H54 (cell line): ENCODE measurements at regions not wholly inside any gene's neighbourhood (a gene's known extent, or its start where the extent isn't known, plus 50 kb on each side); places are given as distances from the start of the nearest gene placed in this dataset.

Experiments
- DNase-seq: peaks from one replicate; pipeline ENCODE4 v3.0.0; 2011; ENCODE audit warnings: low spot score, mixed read lengths; ENCODE audit not compliant: insufficient read length
- FAIRE-seq: peaks from 3 replicates; lab custom pipeline; 2011; peaks lifted over from hg19 to GRCh38; lab: Jason Lieb, UNC
- POLR2A ChIP-seq: IDR thresholded peaks from 2 replicates; pipeline ENCODE4 v1.6.1; 2011; ENCODE audit warnings: low read depth, mild to moderate bottlenecking, low read length

DNA sequence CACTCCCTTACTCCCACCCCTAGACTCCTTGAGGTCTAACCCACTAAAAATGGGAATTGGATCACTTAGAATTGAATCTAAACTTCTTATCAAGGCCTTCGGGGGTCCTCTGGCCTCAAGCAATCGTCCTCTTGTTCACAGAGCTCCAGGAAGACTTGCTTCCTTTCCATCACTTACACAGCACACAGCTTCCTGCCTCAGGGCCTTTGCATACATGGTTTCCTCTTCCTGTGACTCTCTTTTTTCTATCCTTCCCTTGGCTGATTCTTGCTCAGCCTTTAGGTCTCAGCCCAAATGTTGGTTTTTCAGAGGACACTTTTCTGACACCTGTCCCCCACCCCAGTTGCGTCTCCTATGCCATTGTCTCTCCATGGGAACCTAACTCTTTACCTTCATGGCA is 50.0 kb upstream of the ALDH1B1 start:
- TF ChIP-seq POLR2A = no peak
- no peak for DNase-seq
- no peak for FAIRE-seq

DNA sequence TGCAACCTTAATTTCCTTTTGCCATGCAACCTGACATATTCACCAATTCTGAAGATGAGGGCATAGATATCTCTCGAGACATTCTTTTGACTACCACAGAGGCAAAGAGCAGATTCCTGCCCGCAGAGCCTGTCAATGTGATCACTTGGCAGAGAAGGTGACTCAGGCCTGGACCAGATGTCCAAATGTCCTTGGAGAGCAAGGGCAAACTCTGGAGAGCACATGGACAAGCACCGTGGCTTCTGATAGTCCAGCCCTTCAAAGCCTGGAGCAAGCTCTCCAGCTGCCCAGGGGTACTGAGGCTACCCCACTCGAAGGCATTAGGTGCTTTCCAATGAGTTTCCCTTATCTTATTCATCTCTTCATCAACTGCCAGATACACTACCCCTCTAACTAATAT is 50.4 kb upstream of the ALDH1B1 start:
- no peak for FAIRE-seq
- TF ChIP-seq POLR2A = no peak
- no peak for DNase-seq

- FAIRE-seq (no peak), DNase-seq (no peak)
- no peak for TF ChIP-seq POLR2A
These were observed 53.0 kb upstream of the ALDH1B1 start for GRCh38 chr9:38339496-38339895.

DNA sequence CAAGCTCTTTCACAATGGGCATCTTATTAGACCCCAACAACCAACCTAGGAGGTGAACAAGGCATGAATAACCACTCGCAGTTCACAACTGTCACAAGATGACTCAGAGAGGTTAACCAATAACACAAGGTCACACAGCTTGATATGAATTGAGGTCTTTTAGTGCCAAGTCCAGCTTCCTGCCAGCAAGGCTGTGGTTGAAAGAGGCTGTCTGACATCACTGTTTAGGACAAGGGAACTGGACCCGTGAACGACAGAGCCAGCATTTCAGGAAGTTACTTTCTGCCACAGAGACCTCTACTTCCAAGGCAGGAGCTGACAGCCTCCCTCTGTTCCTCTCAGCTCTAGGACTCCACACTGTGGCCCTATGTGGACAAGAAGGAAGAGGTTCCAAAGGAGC is 53.4 kb upstream of the ALDH1B1 start:
- FAIRE-seq = no peak

DNA sequence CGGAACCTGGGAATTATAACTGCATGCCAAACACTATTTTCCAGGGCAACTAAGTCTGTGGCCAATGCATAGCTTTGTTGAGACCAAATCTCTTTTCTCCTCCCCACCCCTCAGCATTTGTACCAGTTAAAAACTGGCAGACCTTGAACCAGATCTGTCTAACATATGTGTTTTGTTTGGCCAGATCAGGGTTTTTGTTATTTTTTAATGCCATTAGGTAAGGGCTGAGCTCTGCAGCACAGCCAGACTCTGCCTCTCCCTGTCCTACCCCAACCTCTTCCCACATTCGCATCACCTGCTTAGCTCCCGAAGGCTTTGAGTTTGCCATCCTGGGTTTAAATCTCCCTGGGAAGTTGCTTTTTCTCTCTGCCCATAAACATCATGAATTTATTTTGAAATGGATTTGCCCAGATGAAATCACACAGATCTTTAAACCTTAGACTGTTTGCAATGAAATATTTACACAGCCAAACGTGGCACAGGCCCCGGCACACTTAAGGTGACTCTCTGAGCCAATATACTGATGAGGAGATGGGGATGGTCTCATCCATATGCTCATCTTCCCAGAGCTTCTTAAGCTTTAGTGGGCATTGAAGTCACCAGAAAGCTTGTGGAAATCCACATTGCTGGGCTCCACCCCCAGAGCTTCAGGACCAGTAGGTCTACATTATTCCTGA is 54.0 kb upstream of the ALDH1B1 start:
- no peak for TF ChIP-seq POLR2A
- FAIRE-seq = no peak
- DNase-seq = no peak

More for the DNA sequence above, 53.4 kb upstream of the ALDH1B1 start:
- DNase-seq = peak; percentile 24
- TF ChIP-seq POLR2A = no peak

DNA sequence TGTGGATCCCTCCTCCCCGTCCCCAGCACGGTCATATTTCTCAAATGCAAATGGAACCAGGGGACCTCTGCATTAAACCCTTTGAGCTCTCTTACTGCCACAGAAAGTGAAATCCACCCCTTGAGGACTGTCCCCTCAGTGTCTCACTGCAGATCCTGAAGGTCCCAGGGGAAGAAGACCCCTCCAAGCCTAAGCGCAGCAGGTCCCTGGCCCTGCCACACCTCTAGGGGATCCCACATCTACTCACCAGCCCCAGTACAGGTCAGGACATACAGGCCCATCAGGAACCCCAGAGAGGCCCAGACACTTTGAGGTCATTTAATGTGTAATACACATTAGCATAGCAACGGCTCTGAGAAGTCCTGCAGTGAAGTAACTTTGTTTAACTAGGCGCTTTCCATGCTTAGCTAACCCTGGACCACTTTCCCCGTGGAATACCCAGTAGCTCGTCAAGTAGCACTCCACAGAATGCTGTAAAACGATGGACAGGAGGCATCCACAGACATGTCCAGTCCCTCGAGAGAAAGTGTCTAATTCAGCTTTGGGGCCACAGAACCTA is 54.7 kb upstream of the ALDH1B1 start:
- DNase-seq (no peak), FAIRE-seq (no peak)
- no peak for TF ChIP-seq POLR2A

GRCh38 chr9:38337181-38337580 is 55.3 kb upstream of the ALDH1B1 start:
- DNase-seq (no peak), FAIRE-seq (no peak)
- TF ChIP-seq POLR2A = no peak

- no peak for TF ChIP-seq POLR2A
- DNase-seq (no peak), FAIRE-seq (no peak)
These were observed 56.2 kb upstream of the ALDH1B1 start for GRCh38 chr9:38336341-38336740.

- TF ChIP-seq POLR2A = no peak
- no peak for DNase-seq
- FAIRE-seq = no peak
These were observed 56.8 kb upstream of the ALDH1B1 start for GRCh38 chr9:38335686-38336085.

DNA sequence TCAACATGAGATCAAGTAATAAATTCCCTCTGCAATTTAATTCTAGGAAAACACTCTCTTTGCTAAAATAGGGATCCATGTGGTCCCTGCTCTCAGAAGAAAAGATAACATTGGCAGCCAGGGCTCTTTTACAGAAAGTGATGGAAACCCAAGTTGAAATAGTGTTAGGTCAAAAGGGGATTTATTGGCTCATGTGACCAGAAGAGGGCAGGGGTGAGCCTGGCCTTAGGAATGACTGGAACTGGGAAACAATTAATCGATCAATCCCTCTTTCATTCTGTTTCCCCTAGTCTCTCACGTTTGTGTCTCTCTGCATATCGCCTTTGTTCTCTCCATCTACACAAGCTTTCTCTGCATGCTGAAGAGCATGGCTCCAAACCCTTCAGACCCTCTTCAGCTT is 58.3 kb upstream of the ALDH1B1 start:
- TF ChIP-seq POLR2A = no peak
- DNase-seq = no peak
- no peak for FAIRE-seq

GRCh38 chr9:38333047-38333446 is 59.5 kb upstream of the ALDH1B1 start:
- DNase-seq (no peak), FAIRE-seq (no peak)
- no peak for TF ChIP-seq POLR2A

DNA sequence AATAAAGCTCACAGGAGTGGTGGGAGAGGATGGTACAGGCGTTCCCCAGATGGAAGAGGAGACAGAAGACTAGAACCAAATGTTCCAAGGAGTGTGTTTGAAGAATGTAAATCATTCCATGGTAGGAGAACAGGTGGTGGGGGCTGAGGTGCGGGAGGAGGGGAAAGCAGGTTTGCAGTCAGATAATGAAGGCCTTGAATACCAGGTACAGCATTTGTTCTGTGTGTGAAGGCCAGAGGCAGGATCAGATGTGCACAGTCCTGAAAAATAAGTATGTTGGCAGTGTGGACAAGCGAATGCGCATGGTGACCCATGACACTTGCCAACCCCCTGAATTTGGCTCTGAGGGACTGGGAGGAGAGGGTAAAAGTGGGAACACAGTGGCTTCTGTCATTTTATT is 59.9 kb upstream of the ALDH1B1 start:
- FAIRE-seq = no peak

DNA sequence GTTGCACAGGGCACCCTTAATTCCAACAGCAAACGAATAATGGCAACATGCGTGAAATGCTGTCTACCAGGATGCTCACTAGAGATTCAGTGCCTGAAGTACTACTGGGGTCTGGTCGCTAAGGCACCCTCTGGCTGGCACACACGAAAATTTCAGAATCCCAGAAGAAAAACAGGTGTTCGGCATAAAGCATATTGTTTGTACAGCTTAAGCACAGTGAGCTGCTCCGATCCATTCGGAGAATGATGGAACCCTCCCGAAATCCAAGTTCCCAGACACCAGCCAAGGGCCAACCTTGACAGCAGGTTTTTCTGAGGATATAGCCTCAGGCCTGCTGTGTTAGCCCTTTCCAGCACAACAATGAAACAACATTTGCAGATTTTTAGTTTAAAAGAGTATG is 61.4 kb upstream of the ALDH1B1 start:
- FAIRE-seq (no peak), DNase-seq (no peak)

More for the DNA sequence above, 59.9 kb upstream of the ALDH1B1 start:
- no peak for TF ChIP-seq POLR2A
- DNase-seq = no peak

DNA sequence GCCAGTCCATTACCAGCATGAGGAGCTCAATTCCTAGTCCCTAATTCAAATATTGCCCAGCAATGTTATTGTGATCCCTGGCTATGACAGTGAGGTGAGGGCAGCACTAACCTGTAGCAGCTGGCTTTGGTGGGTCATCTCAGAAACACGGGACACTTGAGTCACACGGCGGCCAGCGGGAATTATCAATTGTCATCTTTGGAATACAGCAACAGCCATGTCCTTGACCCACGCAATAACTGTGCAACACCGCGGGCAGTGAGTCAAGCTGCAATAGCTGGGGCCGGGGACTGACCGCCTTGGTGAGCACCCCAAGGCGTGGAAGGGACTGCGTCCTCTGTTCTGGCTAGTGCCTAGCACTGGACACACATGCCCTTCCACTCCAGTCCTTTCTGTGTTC is 62.5 kb upstream of the ALDH1B1 start:
- TF ChIP-seq POLR2A = no peak
- DNase-seq = no peak
- FAIRE-seq = no peak

More for the DNA sequence above, 61.4 kb upstream of the ALDH1B1 start:
- no peak for TF ChIP-seq POLR2A

GRCh38 chr9:38328765-38329164 is 63.7 kb upstream of the ALDH1B1 start:
- no peak for TF ChIP-seq POLR2A
- FAIRE-seq (no peak), DNase-seq (no peak)
